ENCODE measurements at regions not wholly inside any gene's neighbourhood (a gene's known extent, or its start where the extent isn't known, plus 50 kb on each side); places are given as distances from the start of the nearest gene placed in this dataset.

GRCh38 chr11:29395555-29396072, 621.2 kb downstream of the KCNA4 start:
- Histone ChIP-seq H3K9me3 (no peaks in the 10 kb centered on the region), H3K4me2 (no peak overlapping the region), H3K27me3 (ENCODE audit: insufficient read depth) (no peaks in the 10 kb centered on the region), H3K36me3 (replicated peaks in 1 of 2; ENCODE audit: control insufficient read depth in 1 of 2, insufficient read depth in 2 of 2, low read length in 1 of 2) (no peaks in the 10 kb centered on the region), H3K4me1 (ENCODE audit: control insufficient read depth in 1 of 2, insufficient read depth in 2 of 2, low read depth in 1 of 2, low read length in 1 of 2) (no peaks in the 10 kb centered on the region), H4K20me1 (ENCODE audit: insufficient read depth) (no peaks in the 10 kb centered on the region), H3K27ac (ENCODE audit: low read depth in 2 of 2, low read length in 1 of 2) (no peak overlapping the region), H3F3A (replicated peaks; ENCODE audit: insufficient read depth) (no peaks in the 10 kb centered on the region), H3K4me3 (ENCODE audit: low read depth in 2 of 2, low read length in 1 of 2) (no peak overlapping the region), H2AFZ (ENCODE audit: low read depth) (no peak overlapping the region), H3K9ac (no peak overlapping the region), H3K9me2 (no peaks in the 10 kb centered on the region), H3K79me2 (ENCODE audit: insufficient read depth) (no peaks in the 10 kb centered on the region)
- WGBS (ENCODE audit: low lambda C conversion rate): 3% methylated on average over 3 of the region's 3 CpGs
- POLR2A ChIA-PET: no interaction called here
- no peak for DNase-seq
- TF ChIP-seq RFX5 (IDR thresholded peaks at IDR 0.05; ENCODE audit: low read length): no peak
- no peak for TF ChIP-seq SMC3 (IDR thresholded peaks at IDR 0.05; ENCODE audit: low read depth, low read length)
- TF ChIP-seq TCF12 (IDR thresholded peaks at IDR 0.05): no peak
- TF ChIP-seq POLR2AphosphoS5 (IDR thresholded peaks at IDR 0.05; ENCODE audit: low read depth, low read length): no peak
- no peak for TF ChIP-seq ZBTB33 (IDR thresholded peaks at IDR 0.05; ENCODE audit: borderline replicate concordance, low read depth)
- no peak for TF ChIP-seq TEAD4 (IDR thresholded peaks at IDR 0.05; ENCODE audit: borderline replicate concordance, insufficient read depth)
- no peak for TF ChIP-seq USF2 (IDR thresholded peaks at IDR 0.05; ENCODE audit: borderline replicate concordance, low read depth, low read length)
- TF ChIP-seq CTCF (IDR thresholded peaks at IDR 0.05): no peak
- no peak for TF ChIP-seq FOXJ3 (CRISPR knock-in tag; IDR thresholded peaks at IDR 0.05)
- CTCF ChIA-PET: no interaction called here

- ChIA-PET CTCF (no interaction called here), POLR2A (no interaction called here)
- H4K20me1 ChIP-seq (ENCODE audit: insufficient read depth): no peaks in the 10 kb centered on the region
- no peaks in the 10 kb centered on the region for H3K36me3 ChIP-seq (replicated peaks in 1 of 2; ENCODE audit: control insufficient read depth in 1 of 2, insufficient read depth in 2 of 2, low read length in 1 of 2)
- H3K4me3 ChIP-seq (ENCODE audit: low read depth in 2 of 2, low read length in 1 of 2): no peak overlapping the region
- H2AFZ ChIP-seq (ENCODE audit: low read depth): no peak overlapping the region
- H3K4me1 ChIP-seq (ENCODE audit: control insufficient read depth in 1 of 2, insufficient read depth in 2 of 2, low read depth in 1 of 2, low read length in 1 of 2): no peaks in the 10 kb centered on the region
- H3K9ac ChIP-seq: no peak overlapping the region
- no peak for DNase-seq
- no peaks in the 10 kb centered on the region for H3F3A ChIP-seq (replicated peaks; ENCODE audit: insufficient read depth)
- no peaks in the 10 kb centered on the region for H3K9me2 ChIP-seq
- WGBS (ENCODE audit: low lambda C conversion rate): 12% methylated on average over 1 of the region's 1 CpG
- no peak overlapping the region for H3K4me2 ChIP-seq
- H3K79me2 ChIP-seq (ENCODE audit: insufficient read depth): no peaks in the 10 kb centered on the region
- no peak overlapping the region for H3K27ac ChIP-seq (ENCODE audit: low read depth in 2 of 2, low read length in 1 of 2)
- H3K27me3 ChIP-seq (ENCODE audit: insufficient read depth): no peaks in the 10 kb centered on the region
- no peaks in the 10 kb centered on the region for H3K9me3 ChIP-seq
- TF ChIP-seq TEAD4 (IDR thresholded peaks at IDR 0.05; ENCODE audit: borderline replicate concordance, insufficient read depth) (no peak), IRF3 (IDR thresholded peaks at IDR 0.05; ENCODE audit: low read depth, low read length) (no peak), SIN3A (IDR thresholded peaks at IDR 0.05; ENCODE audit: borderline replicate concordance, low read depth, low read length) (no peak), ZBTB33 (IDR thresholded peaks at IDR 0.05; ENCODE audit: borderline replicate concordance, low read depth) (no peak), FOSL2 (IDR thresholded peaks at IDR 0.05; ENCODE audit: borderline replicate concordance, low read depth) (no peak), POLR2AphosphoS5 (IDR thresholded peaks at IDR 0.05; ENCODE audit: low read depth, low read length) (no peak), SMC3 (IDR thresholded peaks at IDR 0.05; ENCODE audit: low read depth, low read length) (no peak), GABPA (IDR thresholded peaks at IDR 0.05; ENCODE audit: low read depth) (no peak), TCF12 (IDR thresholded peaks at IDR 0.05) (no peak), RCOR1 (IDR thresholded peaks at IDR 0.05; ENCODE audit: low read length) (no peak), FOXJ3 (CRISPR knock-in tag; IDR thresholded peaks at IDR 0.05) (no peak), EP300 (IDR thresholded peaks at IDR 0.05; ENCODE audit: borderline replicate concordance in 1 of 2, low read depth in 1 of 2, low read length in 1 of 2) (no peak), RAD21 (IDR thresholded peaks at IDR 0.05; ENCODE audit: low read length) (no peak), NRF1 (IDR thresholded peaks at IDR 0.05; ENCODE audit: low read depth, low read length) (no peak), GATA2 (CRISPR knock-in tag; IDR thresholded peaks at IDR 0.05) (no peak)
These were observed 627.0 kb downstream of the KCNA4 start for GRCh38 chr11:29389793-29390192.
